HS-27A (cell line): ENCODE measurements at regions not wholly inside any gene's neighbourhood (a gene's known extent, or its start where the extent isn't known, plus 50 kb on each side); places are given as distances from the start of the nearest gene placed in this dataset.

Source experiments
- DNase-seq: peaks from one replicate; pipeline ENCODE4 v3.0.0-alpha.2; 2012; ENCODE audit warnings: low read depth, missing footprints

DNA sequence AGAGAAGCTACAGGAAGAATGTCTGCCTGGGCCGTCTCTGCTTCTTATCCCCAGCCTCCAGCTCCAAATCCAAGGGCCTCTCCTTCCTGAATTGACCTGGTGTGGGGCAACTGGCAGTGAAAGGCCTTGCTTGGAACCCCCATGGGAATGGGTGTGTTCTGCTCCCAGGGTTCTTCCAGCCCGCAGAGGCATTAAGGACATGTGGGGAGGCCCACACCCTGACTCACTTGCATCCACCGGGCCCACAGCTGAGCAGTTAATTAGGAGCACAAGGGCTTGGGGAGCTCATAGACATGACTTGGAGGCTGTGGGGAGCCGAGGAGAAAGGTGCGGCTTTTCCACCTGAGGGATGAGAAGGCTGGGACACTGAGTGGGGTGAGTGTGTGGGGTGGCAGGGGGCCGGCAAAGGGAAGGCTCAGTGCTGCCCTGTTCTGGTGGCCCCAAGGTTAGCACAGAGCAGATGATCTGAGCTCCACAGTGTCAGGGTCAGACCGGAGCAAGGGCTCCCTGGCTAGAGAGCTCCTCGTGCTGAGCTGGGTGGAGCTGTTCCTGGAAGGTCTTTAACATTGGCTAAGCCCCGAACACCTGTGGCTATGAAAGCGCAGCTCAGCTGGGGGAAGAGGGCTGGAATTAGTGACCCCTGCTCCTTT is 64.5 kb upstream of the NECTIN1 start:
- DNase-seq: no peak

DNA sequence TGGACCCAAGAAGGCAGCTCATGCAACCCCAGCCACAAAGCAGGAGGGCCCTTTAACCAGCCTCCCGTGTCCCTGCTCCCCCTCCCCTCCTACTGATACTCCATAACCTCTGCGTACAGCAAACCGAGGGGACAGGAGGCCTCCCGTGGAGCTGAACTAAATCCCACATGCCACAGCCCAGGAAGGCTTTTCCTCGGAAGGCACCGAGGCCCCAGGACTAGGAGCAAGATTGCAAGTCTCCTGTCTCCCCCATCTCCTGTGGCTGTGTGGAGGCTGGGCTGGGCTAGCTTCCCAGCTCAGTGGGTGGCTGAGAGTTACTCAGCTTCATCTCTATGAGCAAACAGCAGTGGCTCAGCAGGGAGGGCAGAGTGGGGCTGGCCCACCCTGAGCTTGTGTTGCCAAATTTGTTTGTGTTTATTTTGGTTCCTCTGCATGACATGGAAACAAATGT is 62.7 kb upstream of the NECTIN1 start:
- DNase-seq: no peak

DNA sequence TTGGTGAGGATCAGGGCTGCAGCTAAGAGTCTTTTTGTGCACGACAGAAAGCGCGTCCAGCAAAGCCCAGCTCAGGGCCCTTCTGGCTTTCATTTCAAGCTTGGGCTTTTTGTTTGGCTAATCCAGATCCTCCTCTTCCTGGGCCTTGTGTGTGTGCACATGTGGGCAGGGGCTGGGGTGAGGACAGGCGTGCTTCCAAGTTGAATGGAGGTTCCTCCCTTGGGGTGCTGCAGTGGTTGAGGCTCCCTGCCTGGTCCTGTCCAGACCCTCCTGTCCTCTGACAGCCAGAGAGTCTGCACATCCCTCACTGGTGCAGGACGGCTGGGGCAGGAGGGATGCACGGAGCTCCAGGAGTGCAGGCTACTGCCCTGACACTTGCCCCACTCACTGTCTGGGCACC is 62.0 kb upstream of the NECTIN1 start:
- no peak for DNase-seq

DNA sequence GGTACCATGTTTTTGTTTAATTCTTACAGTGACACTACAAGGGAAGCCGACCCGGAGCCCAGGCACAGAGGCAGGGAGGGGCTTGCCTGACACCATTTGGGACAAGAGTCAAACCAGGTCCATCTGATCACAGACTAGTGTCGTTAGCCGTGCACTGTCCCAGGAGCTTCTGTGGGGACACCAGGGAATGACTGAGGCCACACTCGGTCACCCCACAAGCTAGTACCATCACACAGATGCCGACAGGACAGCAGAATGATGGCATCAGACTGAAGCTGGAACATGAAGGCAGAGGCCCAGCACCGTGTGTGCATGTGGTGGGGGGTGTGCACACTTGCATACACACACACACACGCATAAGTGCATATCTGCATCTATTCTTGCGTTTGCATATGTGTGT is 61.5 kb upstream of the NECTIN1 start:
- DNase-seq: no peak

DNA sequence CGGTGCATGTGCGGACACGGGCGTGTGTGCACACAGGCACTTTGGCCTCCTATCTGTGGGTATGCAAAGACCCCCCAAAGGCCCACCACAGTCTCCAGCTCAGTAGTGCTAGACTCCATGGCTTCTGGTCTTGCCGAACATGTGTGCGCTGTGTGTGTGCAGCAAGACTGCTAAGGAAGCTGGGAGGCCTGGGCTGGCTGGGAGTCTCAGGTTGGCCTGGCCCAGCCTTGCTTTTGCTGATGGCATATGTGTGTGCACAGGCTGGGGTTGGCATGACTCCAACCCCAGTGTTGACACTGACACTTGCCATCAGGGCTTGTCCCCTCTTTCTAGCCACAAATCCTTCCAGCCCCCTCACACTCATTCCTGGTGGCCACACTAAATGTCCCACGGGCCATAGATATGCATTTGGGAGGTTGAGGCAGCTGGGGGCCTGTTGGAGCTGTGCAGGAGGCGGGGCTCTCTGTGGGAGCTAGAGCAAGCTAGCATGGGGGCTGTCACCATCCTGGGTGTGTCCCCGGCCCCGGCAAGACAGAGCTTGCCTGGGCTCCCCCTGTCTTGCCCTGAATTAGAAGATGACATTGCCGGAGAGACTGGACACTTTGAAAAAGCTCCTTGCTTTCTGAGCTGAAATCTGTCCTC is 60.9 kb upstream of the NECTIN1 start:
- no peak for DNase-seq

DNA sequence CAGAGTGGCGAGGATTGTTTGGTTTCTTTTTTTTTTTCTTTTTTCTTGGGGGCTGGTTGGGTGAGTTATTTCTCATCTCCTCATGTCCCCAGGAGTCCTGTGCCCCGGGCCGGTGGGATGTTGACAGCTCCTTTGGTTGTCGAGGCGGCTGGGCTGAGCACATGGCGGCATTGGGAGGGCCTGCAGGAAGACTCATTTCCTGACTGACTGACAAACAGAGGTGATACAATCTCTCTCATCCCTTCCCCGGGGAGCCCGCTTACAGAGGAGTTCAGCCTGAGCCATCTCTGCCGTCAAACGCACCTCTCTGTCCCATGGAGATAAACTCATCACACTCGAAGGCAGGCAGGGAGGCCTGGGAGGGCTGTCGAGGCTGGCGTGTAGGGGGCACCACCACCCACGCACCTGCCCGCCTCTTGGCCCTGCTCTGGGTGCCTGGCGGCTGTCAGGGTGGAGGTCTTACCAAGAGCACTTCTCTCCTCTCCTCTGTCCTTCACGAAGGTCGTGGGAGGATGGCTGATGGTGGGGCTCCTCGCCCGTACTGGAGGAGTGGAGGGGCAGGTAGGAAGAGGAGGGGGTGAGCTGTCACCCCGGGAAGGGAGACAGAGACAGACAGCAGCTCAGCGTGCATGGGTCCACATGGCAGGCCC is 60.0 kb upstream of the NECTIN1 start:
- DNase-seq: no peak

DNA sequence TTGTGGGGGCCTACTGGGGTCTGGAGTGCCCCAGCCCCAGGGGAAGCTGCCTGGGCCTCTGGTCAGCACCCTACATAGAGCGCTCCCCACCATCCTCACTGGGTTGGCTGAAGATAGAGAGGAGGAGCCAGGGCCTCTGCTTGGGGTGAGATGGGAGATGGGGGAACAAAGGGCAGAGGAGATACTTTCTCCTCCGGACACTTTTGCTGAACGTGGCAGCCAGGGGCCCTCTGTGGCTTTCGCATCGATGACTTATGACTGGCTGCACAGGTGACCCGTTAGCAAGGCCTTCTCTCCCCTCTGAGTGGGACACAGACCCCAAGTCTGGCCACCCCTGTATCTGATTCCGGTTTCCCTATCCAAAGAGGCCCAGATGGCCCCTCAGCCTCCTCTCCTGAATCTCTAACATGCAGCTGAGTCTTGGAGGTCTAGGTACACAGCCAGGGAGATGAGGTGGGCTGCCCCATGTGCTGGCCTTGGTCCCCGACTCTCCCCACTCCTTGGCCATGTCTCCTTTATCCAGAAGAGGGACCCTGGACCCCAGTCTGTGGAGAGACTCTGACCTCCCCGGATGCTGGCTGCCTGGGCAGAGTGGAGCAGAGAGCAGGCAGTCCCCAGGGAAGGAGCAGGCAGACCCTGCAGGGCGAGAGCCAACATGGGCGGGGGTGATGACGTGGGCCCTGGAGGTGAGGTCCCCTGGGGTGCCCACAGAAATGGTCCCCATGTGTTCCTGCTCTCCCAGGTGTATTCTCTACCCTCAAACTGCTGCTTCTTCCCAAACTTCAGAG is 59.3 kb upstream of the NECTIN1 start:
- no peak for DNase-seq

DNA sequence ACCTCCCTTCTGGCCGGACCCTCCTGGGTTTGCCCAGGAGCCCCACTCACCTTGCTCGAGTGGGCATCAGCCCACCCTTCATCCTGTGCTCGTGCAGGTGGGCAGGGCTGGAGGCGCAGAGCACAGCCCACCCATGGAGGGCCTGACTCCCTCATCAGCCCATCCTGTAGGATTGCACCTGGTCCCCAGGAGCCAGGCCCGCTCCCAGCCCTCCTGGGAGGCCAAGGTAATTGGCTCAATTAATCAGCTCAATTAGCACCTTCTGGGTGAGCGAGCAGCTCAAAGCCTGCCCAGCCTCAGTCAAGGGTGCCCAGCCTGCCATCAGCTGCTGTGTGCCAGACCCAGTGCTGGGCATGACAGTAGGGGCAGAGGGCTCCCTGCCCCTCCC is 58.1 kb upstream of the NECTIN1 start:
- DNase-seq: no peak

DNA sequence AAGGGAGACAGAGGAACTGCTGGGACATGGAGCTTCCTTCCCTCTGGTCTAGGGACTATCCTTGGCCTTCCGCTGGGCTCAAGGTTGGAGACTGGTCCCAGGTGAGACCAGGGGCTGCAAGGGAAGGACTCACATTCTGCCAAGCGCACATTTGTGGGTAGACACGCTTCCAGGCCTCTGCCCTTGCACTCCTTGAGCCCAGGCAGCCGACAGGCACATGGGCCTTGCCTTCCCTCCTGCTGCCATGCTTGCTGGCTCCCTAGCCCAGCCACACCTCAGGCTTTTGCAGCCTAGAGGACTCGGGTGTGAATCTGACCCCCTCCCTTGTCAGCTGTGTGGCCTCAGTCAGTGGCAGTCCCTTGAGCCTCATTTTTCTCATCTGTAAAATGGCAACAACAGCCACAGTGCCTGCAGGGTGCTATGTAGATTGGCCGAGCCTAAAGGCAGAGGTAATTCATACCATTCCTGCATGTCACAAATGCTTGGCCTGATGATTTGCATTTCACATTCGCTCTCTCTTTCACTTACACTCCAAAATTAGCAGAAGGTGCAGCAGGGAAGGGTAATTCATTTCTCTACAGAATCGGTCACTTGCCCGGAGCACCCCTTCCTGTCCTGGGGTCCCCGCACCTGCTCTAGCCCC is 57.6 kb upstream of the NECTIN1 start:
- DNase-seq: no peak

DNA sequence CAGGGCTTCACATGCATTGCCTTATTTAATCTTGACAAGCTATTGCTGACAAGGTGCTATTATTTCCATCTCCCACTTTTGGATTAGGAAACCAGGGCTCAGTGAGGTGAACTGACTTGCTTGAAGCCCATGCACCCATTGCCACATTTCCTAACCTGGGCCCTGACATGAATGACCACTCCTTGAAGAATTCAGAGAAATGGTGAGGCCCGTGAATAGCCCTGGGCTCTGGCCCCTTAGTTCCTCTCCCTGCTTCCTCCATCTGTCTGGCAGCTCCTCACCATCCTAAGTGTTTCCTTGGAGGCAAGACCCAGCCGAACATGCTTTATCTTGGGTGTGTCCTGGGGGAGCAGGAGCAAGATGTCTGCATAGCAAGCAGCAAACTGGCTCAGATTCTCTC is 56.1 kb upstream of the NECTIN1 start:
- DNase-seq: no peak

DNA sequence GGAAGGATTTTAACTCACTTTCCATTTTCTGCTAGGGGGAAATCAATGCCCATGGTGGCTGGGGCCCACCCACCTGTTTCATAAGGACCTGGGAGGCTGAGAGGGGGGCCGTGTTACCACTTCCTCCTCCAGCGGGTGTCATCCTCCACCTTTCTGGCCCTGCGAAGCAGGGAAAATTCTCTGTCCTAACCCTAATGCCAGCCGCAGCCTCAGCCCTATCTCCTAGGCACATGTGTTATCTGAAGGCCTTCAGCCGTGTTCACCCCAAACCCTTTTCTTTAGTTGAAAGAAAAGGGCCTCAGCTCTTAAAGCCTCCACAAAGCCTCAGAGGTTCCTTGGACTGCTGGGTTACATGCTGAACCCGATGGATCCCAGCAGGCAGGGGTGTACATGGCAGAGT is 55.4 kb upstream of the NECTIN1 start:
- DNase-seq: no peak

DNA sequence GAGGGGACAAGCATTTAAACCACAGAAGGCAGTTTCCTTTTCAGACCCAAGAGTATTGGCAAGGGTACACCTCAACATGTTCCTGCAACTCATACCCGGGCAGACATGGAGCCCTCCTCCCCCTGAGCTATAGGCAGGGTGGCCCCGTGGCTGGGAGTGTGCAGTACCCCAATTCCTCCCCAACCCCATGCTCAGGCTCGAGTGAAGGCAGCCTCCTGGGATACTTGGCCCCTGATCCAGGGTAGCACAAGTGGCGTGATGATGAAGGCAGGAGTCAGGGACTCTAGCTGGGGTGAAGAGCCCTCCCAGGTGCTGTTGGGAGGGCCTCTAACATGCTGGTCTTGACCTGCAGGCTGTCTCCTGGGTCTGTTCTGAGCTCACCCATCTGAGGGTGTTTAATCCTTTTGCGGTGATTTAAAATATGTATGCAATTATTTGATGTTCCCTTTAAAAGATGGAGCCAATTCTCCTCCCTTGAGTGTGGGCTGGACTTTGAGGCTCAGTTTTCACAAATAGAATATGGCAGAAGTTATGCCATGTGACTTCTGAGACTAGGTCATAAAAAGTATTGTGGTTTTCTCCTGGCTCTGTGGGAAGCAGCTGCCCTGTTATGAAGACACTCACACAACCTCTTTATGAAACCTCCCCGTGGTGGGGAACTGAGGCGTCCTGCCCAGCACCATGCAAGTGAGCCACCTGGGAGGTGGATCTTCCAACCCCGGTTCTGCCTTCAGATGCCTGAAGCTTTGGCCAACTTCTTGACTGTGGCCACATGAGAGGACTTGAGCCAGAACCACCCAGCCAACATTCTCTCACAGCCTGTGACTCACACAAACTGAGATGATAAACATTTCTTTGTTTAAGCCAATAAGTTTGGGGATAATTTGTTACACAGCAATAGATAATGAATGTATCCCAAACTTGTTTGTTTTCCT is 54.7 kb upstream of the NECTIN1 start:
- DNase-seq: no peak

DNA sequence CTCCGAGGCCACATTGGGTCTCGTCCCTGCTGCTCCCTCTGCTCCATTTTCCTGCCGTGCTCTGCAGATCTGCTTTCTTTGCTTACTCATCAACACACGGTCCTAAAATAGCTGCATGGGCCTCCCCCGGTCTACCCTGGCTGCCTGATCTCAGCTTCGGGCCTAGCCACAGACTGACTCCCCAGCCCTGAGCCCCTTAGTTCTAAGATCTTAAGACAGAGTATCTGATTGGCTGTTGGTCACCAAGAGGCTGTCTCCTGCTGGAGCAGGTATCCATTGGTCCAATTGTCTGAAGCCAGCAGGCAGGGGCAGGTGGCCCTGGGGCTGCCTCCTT is 53.7 kb upstream of the NECTIN1 start:
- DNase-seq: no peak

DNA sequence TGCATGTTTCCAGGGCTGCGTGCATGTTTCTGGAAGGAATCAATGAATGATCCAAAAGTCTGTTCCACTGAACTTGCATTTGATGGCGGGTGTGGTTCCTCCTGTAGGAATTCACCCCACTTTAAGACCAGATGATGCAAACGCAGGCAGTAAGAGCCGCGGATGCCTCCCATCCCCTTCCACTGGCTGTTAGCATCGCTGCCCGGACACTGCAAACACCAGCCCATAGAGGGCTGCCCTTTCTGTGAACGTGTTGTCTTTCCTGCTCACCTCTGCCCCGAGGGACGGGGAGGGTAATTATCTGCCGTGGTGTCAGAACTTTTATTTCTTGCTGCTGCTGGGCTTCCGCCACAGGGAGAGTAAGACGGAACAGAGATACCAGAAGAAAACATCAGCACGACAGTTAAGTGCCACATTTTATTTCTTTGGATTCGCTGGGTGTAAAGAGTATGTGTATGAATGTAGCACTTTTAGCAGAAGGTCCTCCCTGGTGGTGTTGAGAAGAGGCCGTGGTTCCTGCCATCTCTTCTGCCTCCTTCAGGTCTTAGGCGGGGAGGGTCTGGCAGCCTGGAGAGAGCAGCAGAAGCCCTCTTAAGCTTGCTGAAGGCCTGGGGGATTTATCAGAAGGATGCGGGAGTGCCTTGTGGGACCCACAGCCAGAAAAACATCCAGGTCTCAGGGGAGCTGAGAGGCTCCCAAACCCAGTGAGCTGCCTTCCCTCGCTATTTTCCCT is 53.2 kb upstream of the NECTIN1 start:
- no peak for DNase-seq

DNA sequence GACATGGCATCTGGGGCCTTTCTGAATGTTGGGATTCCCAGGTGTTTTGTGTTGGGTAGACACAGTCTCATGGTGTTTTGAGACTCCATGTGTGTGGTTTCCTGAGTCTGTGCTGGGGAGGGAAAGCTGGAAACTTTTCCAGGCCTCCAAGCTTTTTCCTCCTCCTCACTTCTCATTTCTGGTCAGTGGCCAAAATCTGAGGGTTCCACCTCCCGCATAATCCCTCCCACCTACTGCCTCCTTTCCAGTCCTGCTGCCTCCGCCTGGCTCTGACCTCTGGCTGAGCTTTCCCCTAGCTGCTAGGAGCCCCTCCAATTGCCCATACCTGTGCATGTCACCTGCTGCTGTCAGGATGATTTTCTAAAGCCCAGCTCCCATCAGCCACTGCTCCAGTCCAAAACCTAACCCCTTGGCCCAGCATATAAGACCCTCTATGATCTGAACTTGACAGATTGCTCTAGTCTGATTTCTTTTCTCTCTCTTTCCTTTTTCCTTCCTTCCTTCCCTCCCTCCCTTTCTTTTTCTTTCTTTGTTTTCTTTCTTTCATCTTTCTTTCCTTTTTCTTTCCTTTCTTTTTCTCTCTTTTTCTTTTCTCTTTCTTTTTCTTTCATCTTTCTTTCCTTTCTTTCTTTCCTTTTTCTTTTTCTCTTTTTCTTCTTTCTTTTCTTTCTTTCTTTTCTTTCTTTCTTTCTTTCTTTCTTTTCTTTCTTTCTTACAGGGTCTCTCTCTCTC is 51.4 kb upstream of the NECTIN1 start:
- DNase-seq: no peak

DNA sequence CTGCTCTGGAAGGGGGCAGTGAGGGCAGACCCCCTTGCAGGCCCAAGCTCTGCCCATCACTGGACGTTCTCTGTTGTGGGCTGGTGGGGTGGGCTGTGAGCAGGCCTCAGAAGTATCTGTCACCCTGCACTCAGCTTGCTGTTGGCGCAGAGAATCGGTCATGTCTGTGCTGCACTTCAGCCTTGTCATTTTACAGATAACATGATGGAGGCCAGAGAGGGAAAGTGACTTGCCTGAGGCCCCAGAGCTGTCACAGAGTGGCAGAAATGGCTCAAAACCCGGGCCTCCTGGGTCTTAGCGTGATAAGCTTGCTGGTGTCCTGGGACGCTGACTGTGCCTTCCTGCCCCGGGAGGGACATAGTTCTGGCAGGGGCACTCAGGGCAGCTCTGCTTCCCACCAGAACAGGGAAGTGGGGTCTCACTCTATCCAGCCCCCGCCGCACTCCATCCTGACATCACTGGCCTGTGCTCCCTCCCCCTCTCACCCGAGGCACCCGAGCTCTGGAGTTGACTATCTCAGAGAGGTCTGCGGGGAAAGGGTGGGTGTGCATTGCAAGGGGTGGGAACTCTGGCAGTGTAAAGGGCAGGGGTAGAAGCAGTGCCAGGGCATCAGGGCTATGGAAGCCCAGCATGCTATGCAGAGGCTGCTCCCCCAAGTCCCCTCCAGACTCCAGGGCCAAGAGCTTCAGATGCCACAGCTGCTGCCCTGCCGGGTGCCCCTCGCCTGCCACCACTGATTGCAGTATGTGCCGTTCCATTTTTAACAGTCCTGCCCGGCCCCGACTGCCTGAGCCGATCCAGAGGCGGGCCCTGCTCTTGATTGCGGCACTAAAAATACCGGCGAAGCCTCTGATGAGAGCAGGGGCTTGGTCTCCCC is 50.4 kb upstream of the NECTIN1 start:
- no peak for DNase-seq
